GM21381 (cell line): ENCODE measurements at regions not wholly inside any gene's neighbourhood (a gene's known extent, or its start where the extent isn't known, plus 50 kb on each side); places are given as distances from the start of the nearest gene placed in this dataset.
A peak's percentile ranks its signal among the peaks of the same experiment; 100 is the strongest.

ENCODE experiments used
- ATAC-seq: cut with Tn5 transposase; IDR thresholded peaks from one replicate; pipeline ENCODE4 v1.9.1; 2021; ENCODE audit warnings: mild to moderate bottlenecking, moderate library complexity; ENCODE audit not compliant: unreplicated experiment

DNA sequence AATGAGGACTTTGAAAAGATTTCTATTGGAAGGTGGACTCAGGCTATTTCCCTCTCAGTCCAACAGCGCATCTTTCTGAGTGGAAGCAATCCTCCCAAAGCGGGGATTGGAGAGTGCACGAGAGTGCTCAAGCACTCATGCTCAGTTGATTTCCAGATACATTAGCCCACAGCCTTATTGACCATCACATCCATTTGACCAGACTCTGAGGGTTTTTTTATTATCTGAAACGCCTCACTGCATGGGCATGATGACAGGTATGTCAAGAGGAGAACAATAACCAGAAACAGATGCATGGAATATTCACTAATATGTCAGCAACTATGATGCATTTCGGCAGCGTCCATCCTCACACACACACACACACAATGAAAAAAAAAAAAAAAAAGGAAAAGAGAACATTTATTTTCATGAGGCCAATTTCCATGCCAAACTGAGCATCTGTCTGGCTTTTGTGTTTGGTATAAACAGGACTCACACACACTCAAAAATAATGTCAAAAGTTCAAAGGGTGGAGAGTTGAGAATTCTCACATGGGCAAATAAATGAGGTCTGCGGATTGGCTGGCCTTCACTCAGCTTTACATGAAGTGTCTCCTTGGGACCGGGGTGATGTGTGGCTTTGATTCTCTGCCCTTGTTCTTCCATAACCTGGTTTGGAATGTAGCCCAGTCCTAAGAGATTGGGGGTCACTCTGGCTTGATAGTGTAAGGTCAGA is 371.6 kb downstream of the MCTP2 start:
- no peak for ATAC-seq

DNA sequence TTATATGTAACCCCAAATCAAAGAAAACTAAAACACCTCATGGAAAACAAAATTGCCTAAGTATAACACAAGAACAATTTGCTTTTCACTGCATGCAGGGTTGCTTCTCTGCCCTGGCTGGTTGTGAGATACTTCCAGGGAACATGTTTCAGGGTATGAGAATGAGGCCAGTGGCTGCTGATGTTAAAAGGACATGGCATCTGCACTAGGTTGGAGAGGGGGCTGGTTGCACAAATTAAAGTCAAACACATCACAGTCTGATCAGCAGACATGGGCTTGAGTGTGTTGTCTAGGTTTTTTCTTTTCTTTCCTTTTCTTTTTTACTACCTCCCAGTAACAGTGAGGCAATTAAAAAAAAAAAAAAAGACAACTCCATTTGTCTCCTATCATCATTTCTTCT is 374.9 kb downstream of the MCTP2 start:
- no peak for ATAC-seq

DNA sequence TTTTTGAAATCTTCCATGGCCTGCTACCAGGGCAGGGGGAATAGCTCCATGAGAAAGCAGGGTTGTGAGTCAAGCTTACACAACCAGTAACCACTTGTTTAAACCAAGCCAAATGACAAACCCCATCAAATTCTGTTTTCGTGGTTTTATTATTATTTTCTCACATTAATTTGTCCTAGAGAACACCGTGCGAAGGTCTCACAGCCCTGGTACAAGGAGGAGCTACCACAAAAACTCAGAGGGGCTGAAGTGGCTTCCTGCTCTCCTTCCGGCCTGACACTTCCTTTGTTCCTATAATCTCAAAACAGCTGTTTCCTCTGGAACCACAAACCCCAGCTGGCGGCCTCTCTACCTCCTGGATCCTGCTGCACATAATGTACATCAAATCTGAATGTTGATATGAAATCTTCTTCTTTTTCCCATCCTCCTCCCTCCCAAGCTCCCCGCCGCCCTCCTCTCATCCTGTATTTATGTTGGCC is 375.9 kb downstream of the MCTP2 start:
- no peak for ATAC-seq

DNA sequence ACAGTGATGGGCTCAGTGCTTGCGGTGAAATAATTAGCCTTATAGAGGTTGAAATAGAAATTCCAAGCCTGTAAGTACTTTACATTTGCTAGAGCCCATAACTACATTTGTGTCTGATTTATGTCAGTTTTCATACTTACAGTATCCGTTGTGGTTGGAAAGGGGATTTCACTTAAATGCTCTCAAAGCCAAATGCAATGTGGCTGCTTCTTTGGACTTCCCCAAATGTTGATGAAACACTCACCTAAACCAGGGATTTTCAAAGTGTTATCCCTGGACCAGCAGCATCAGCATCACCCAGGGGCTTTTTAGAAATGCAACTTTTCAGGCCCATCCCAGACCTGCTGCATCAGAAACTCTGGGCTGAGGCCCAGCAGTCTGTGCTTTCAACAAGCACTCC is 378.7 kb downstream of the MCTP2 start:
- ATAC-seq = peak; percentile 78

DNA sequence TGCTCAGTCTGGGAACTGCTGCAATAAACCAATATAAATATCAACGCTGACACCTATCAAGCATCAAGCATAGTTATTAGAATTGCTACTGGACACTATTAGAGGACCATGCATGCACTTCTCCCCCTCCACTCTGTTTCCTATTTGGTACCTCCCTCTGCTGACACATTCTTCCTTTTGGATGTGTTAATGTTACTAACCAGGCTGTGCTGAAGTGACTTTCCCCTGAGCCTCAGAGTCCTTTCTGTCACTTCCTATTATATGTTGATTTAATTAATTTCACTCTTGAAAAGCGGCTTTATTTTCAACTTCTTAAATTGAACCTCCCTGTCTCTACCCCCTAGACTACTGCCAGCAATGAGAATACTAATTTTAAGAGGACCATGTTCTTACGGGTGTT is 379.1 kb downstream of the MCTP2 start:
- no peak for ATAC-seq

DNA sequence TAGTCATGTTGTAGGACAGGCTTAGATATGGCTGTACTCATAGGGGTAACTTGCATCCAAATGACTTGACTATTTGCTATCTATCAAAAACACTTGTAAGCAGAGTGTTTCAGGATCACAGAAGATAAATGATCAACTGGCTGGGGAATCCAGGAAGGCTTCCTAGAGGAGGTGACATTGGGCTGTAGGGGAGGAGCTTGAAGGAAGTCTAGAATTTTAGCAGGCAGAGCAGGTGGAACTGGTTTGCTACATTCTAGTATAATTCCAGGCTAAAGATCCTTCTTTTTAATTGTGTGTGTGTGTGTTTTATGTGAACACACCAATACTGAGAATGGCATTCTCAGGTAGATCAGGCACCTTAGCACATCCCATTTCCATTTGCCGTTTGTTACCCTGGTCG is 380.3 kb downstream of the MCTP2 start:
- ATAC-seq = no peak

DNA sequence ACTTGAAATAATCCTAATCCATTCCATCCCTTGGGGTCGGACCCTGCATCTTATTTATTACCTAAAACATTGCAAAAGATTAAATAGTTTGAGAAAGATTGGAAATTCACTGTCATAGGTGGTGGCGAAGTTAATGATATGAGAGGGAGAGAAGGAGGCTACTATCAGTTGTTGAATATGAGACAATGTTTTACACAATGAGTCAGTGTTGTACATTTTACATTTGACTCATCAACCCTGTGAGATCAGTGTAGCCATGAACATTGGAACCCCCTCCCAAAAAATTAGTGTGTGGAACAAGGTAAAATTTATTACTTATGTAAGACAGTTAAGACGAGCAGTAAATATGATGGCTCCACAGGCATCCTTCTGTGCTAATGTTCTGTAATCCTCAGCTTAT is 384.3 kb downstream of the MCTP2 start:
- no peak for ATAC-seq

DNA sequence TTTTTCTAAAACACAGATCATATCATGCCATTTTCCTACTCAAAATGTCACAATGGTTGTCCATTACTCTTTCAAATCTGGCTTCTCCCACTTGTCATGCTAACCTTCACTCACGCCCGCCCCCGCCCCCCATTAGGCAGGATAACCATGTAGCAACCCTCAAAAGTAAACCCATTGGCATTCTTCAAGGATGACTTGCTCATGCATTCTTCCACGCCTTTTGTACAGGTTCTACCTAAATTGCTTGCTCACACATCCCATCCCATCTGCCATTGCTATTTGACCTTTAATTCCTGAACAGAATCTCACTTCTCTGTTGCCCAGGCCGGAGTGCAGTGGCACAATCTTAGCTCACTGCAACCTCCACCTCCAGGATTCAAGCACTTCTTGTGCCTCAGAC is 389.3 kb downstream of the MCTP2 start:
- ATAC-seq = no peak

DNA sequence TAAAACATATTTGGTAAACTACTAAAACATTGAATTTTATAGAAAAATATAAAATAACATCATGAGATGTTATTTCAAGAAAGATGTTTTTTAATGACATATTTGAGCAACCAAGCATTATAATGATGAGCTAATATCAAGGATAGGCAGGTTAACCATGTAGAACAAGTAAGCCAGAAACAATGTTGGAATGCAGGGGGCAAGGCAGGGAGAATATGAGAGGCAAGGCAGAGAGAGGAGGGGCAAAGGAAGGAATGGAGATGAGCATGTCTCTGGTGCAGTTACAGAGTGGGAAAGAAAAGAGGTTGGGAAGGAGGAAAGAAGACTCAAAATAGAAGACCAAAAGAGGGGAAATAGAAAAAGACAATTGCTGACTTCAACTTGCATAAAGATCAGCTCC is 390.4 kb downstream of the MCTP2 start:
- no peak for ATAC-seq

DNA sequence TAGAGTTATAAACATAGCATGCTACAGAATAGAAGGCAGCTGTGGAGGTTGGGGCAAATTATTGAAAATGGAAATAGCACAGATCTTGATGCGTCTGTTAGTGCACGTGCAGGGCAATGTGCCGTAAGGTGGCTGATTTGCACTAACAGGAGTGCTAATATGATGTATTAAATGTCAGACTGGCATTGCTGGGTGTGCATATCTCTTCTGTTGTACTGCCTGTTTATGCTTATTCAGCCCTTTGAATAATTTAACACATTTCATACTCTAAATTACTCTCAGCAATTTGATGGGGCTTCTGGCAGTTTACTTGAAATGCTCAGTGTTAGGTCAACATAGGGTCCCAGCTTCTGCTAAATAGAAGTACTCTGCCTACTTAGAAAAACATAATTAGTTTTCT is 395.6 kb downstream of the MCTP2 start:
- no peak for ATAC-seq

DNA sequence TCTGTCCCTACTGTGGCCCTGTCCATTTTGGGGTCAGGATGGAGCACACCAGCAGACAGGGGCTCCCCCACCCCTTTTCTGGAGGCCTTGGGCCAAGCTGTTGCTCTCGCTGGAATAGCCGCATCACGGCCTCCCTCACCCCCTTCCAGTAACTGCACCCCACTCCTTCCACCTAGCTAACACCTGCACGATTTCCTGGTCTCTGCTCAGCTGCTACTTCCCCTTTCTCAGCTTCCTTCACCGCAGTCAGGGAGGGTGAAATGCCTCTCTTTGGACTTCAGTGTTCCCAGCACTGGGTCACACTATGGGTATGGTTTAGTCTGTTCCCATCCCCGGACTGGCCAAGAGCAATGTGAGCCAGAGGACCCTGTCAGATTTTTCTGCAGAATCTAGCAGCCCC is 400.2 kb downstream of the MCTP2 start:
- peak; percentile 72 for ATAC-seq

DNA sequence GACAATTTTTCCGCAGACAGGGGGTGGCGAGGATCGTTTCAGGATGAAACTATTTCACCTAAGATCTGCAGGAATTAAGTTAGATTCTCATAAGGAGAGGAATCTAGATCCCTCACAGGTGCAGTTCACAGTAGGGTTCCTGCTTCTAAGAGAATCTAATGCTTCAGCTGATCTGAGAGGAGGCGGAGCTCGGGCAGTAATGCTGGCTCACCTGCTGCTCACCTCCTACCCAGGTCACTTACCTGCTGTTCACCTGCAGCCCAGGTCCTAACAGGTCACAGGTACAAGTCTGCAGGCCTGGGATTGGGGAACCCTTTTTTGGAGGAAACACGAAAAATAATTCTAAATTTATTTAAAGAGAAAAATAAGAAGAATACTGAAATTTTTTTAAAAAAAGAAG is 406.8 kb downstream of the MCTP2 start:
- ATAC-seq = no peak

DNA sequence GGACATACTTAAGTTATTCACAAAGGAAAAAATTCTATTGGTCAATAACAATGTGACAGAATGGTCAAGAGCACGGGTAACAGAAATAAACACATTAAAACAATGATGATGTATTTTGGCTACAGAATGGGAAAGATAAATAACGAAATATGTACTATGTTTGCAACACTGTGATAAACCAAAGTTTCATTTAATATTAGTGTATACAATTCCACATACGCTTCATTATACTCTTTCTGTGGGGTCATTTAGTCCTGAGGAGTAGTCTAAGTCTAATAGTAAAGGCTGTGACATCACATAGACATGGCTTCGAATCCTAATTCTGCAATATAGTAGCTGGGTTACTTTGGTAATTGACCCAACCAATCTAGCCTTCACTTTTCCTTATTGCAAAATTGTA is 408.3 kb downstream of the MCTP2 start:
- ATAC-seq = no peak

DNA sequence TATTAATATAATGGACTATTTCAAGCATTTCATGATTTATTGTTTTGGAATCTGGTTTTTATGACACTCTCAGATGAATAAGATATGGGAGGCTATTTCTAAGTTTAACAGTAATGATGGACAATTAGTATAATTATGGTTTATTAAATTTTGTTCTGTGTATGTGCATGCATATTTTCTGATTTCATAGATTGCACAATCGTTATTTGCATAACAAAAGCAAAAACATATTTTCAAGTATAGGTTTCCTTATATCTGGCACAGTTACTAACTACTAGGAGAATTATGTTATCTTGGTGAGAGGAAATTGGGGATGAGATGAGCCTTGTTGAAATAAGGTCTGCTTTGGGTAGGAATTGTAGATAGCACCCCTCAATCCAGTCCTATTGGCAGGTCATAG is 413.1 kb downstream of the MCTP2 start:
- ATAC-seq = no peak

DNA sequence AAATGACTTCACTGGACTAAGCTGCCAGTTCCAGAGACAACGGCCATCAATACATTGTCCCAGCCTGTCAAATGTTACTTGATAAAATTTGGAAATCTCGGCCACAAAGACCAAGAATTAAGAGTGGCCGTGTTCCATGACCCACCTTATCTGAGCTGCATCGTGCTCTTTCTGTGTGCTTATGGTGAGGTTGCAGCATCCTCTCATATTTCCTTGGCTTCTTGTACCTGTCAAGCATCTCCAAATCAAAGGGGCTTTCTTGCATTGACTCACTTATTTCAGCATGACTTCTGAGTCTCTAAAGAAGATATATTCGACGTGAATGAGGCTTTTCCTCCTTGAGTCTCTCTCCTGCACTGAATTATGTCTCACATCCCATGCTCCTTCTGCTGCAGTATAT is 421.7 kb downstream of the MCTP2 start:
- no peak for ATAC-seq

DNA sequence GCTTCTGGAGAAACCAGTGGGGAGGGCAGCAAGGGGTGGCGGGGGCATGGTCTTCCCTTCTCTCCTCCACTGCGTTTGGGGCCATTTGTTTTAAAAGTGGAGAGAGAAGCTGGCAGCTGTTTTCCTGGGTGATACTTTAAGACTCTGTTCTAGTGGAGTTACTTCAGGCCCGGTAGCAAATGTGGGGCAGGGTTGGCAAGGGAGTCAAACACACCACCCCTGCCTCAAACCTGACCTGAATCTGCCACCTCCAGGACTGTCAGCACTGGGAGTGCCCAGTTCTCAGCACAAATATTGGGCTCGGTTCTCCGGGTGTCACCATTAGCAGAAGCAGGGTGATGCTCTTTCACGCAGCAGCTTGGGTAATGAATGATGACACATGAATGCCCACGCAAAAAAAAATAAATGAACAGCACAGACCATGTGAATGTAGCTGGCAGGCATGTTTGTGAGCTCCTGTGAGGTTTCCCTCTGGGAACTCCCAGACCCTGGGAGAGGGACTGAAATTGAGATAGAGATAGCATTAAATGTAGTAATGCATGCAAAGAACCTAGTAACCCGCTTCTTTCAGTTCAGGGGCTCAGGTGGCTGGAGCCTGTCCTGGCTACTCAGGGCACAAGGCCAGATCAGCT is 424.0 kb downstream of the MCTP2 start:
- no peak for ATAC-seq

DNA sequence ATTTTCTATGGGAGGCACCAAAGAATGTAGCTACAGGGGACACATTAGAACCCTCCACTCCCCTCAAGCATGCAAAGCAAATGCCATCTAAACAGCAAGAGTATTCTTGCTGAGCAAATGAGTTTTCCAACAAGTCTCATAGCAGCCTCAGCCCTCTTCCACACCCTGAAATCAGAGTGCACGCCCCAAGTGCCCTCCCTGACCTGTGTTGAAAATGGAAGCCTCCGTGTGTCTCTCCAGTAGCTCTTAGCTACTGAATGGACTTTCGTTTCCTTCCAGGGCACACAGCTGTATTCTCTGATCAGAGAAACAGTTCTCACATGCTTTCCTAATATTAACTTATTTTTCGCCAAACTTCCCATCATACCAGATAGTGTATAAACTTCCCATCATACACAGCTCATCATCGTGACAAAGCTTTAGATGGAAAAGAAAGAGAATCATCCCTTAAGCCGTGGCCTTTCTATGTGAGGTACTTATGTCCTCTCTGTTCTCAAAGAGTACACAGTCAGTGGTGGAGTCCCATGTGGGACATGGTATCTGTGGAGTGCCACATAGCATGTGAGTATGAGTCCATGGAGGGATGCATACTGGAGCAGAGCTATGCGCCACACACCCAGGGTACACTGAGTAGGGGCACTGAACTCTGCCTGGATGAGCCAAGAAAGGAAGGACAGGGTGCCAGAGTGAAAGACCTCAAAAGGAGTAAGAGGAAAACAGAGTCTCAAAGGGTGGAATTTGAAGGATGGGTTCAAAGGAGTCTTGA is 434.5 kb downstream of the MCTP2 start:
- no peak for ATAC-seq

DNA sequence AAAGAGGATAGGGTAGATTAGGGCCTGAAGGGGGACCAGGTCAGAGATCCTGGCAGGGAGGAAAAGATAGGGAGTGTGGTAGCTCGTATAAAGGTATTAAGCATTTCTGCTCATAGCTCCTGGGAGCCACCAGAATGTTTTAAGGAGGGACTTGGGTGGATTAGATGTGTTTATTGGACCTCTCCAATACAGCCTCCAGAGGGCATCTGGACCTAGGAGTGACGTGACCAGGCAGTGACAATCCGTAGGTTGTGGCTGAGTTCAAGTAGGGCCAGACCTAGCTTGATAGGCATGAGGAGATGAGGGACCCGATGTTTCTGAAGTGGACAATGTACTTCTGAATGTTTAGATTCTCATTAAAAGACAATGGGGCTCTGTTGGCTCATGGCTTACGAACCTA is 435.2 kb downstream of the MCTP2 start:
- no peak for ATAC-seq

DNA sequence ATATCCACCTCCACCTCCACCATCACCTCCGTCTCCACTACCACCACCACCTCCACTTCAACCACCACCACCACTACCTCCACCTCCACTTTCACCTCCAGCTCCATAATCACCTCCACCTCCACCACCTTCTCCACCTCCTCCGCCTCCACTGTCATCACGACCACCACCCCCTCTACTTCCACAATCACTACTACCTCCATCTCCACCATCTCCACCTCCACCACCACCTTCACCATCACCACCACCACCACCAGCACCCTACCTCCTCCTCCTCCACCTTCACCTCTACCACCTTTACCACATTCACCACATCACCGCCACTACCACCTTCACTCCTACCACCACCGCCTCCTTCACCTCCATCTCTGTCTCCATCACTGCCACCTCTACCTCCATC is 435.7 kb downstream of the MCTP2 start:
- ATAC-seq = no peak

DNA sequence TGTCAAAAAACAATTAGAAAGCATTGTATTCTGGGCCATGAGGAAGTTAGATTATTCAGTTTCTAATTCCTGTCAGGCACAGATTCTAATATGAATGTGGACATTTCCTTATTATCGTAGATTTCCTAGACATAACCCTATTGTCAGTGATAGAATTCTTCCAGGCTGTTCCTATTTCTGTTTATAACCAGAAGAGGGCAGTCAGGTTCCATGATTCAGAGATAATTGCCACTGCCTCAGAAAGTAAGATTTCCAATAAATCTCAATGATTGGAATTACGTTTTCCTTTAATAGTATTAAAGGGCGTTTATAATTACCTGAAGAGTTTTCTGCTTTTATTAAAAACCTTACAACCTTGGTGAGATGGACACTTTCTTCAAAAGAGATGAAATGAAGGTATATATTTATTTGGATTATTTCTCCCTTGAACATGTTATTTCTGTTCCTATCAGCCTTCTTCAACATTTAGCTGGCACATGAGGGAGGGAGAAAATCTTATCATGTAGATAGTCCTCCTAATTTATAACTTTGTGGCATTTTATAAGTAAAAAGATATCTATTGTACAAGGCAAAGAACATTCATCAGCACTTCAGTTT is 439.2 kb downstream of the MCTP2 start:
- ATAC-seq = no peak

DNA sequence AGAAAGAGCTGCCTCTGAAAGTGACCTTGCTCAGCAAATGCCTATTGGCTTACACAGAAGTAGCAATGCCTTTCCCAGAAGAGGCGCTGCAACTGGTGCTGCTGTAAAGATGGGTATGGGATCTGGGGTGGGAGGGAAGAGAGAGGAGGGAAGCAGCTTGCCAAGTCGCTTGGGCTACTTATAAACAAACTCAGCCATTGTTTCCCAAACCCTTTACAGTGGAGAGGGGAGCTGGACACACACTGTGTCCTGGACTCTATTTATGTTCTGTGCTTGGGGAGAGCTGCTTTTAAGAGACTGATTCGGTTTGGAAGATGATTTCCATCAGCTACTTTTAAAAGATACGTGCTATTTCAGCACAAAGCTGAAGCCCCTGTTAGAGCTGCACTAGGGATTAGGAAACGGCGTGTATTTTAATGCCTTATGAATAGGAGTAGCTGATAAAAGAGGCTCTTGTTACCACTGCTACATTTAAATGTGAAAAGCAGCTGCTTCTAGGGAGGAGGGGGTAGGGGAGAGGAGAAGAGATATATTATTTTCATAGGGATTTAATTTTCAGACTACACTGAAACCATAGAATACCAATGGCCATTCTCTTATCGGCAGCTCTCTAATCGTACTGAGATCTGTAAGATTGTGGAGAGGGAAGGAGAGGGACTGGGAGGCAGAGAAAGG is 440.6 kb downstream of the MCTP2 start:
- ATAC-seq = no peak
